Bronchial epithelial cell (primary cell): ENCODE measurements at regions not wholly inside any gene's neighbourhood (a gene's known extent, or its start where the extent isn't known, plus 50 kb on each side); places are given as distances from the start of the nearest gene placed in this dataset.

Experiments
- DNase-seq: peaks from one replicate; pipeline ENCODE4 v3.0.0-alpha.2; 2010; ENCODE audit warnings: low read depth
- FAIRE-seq: peaks from 2 replicates; lab custom pipeline; 2011; peaks lifted over from hg19 to GRCh38; lab: Jason Lieb, UNC
- H3K27me3 ChIP-seq: 2 replicates; pipeline ENCODE4 v1.5.1; 2011; ENCODE audit warnings: low read length; ENCODE audit not compliant: control insufficient read depth, insufficient read depth
- H3K36me3 ChIP-seq: 2 replicates; pipeline ENCODE4 v1.5.1; 2011; ENCODE audit warnings: low read length; ENCODE audit not compliant: control insufficient read depth, insufficient read depth
- H3K4me3 ChIP-seq: 2 replicates; pipeline ENCODE4 v1.5.1; 2011; ENCODE audit warnings: mild to moderate bottlenecking, low read depth, low read length, control low read depth
- CTCF ChIP-seq: IDR thresholded peaks from 2 replicates; pipeline ENCODE4 v1.5.1; 2011; ENCODE audit warnings: mild to moderate bottlenecking, moderate library complexity, low read length, control low read depth, inconsistent platforms; ENCODE audit not compliant: insufficient read depth, severe bottlenecking

GRCh38 chr13:59450229-59450628 lies 713.5 kb downstream of the DIAPH3 start:
- Histone ChIP-seq H3K36me3 (no peaks in the 10 kb centered on the region), H3K27me3 (no peaks in the 10 kb centered on the region), H3K4me3 (no peak overlapping the region)
- TF ChIP-seq CTCF: no peak
- no peak for DNase-seq
- no peak for FAIRE-seq

GRCh38 chr13:59451236-59451635 lies 712.5 kb downstream of the DIAPH3 start:
- no peaks in the 10 kb centered on the region for H3K36me3 ChIP-seq
- no peak for TF ChIP-seq CTCF
- no peak overlapping the region for H3K4me3 ChIP-seq
- FAIRE-seq (no peak), DNase-seq (no peak)
- H3K27me3 ChIP-seq: no peaks in the 10 kb centered on the region

GRCh38 chr13:59452189-59452890 lies 711.4 kb downstream of the DIAPH3 start:
- no peaks in the 10 kb centered on the region for H3K27me3 ChIP-seq
- no peak for FAIRE-seq
- H3K36me3 ChIP-seq: no peaks in the 10 kb centered on the region
- no peak for DNase-seq
- no peak overlapping the region for H3K4me3 ChIP-seq
- no peak for TF ChIP-seq CTCF

GRCh38 chr13:59458908-59459579 lies 704.7 kb downstream of the DIAPH3 start:
- no peaks in the 10 kb centered on the region for H3K36me3 ChIP-seq
- no peak for TF ChIP-seq CTCF
- DNase-seq (peak; percentile 50), FAIRE-seq (no peak)
- H3K27me3 ChIP-seq: no peaks in the 10 kb centered on the region
- H3K4me3 ChIP-seq: no peak overlapping the region

- no peak overlapping the region for H3K4me3 ChIP-seq
- no peaks in the 10 kb centered on the region for H3K27me3 ChIP-seq
- H3K36me3 ChIP-seq: no peaks in the 10 kb centered on the region
- DNase-seq: no peak
- FAIRE-seq: no peak
- TF ChIP-seq CTCF: no peak
Measured at GRCh38 chr13:59459972-59460371, 703.8 kb downstream of the DIAPH3 start.
